ENCODE measurements at regions not wholly inside any gene's neighbourhood (a gene's known extent, or its start where the extent isn't known, plus 50 kb on each side); places are given as distances from the start of the nearest gene placed in this dataset.

GRCh38 chr5:40066616-40067015 is 613.1 kb upstream of the PTGER4 start:
- no peak overlapping the region for H3K4me3 ChIP-seq
- no peak for DNase-seq
- TF ChIP-seq POLR2AphosphoS5 (IDR thresholded peaks at IDR 0.05) (no peak), EP300 (IDR thresholded peaks at IDR 0.05) (no peak), CTCF (IDR thresholded peaks at IDR 0.05) (no peak), POLR2A (IDR thresholded peaks at IDR 0.05) (no peak)
- intact Hi-C loops (cut with DNase I): no loop called here
- H3K4me1 ChIP-seq: no peaks in the 10 kb centered on the region
- H3K9me3 ChIP-seq: no peaks in the 10 kb centered on the region
- no peaks in the 10 kb centered on the region for H3K36me3 ChIP-seq
- H3K27me3 ChIP-seq: no peaks in the 10 kb centered on the region
- H3K27ac ChIP-seq: no peak overlapping the region
- 96 to 98% methylated on average over 22 of the region's 22 CpGs for WGBS, 2 donors

- TF ChIP-seq CTCF (IDR thresholded peaks at IDR 0.05) (no peak), POLR2A (IDR thresholded peaks at IDR 0.05) (no peak), EP300 (IDR thresholded peaks at IDR 0.05) (no peak), POLR2AphosphoS5 (IDR thresholded peaks at IDR 0.05) (no peak)
- Histone ChIP-seq H3K27ac (peak overlapping the region in 1 of 4 donors; percentile 66), H3K4me3 (no peak overlapping the region), H3K9me3 (no peaks in the 10 kb centered on the region), H3K4me1 (peaks cover 0 to 45% (median 37%) of the 10 kb centered on the region in 4 donors), H3K27me3 (no peaks in the 10 kb centered on the region), H3K36me3 (no peaks in the 10 kb centered on the region)
- 15 to 61% methylated on average over 4 of the region's 4 CpGs for WGBS, 2 donors
- no peak for DNase-seq
- intact Hi-C loops (cut with DNase I): loop anchor here (5.0 kb wide), 1 partner anchor 56 kb away; no protein-coding TSS in a partner anchor
Measured at GRCh38 chr5:40052808-40053207, 626.9 kb upstream of the PTGER4 start.

DNA sequence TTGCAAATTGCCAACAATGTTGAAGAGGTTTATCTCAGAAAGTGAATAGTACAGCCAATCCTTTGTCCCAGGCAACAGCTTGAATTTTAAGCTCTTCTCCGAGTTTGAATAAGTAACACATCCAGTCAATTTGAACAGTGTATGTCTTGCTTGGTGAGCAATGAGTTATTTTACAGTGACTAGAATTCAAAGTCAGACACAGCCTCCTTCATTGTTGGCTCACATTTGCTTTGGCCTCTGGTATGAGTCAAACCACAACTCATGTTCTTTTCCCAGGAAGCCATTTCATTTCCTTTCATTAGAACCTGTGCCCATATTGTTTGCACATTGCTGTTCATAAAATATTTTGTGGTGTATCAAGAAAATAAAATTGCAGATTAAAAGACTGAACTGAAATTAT is 622.0 kb upstream of the DAB2 start:
- Histone ChIP-seq H3K9me3 (no peaks in the 10 kb centered on the region), H3K27ac (peak overlapping the region in 3 of 4 donors; percentile 15 to 22 (median 17)), H3K4me1 (peaks cover 0 to 8% (median 2%) of the 10 kb centered on the region in 4 donors), H3K36me3 (no peaks in the 10 kb centered on the region), H3K27me3 (no peaks in the 10 kb centered on the region), H3K4me3 (no peak overlapping the region)
- WGBS, 2 donors: 33 to 67% methylated on average over 1 of the region's 1 CpG
- DNase-seq: no peak
- no peak for TF ChIP-seq CTCF (IDR thresholded peaks at IDR 0.05)
- TF ChIP-seq POLR2A (IDR thresholded peaks at IDR 0.05): no peak
- TF ChIP-seq POLR2AphosphoS5 (IDR thresholded peaks at IDR 0.05): no peak
- TF ChIP-seq EP300 (IDR thresholded peaks at IDR 0.05): no peak
- intact Hi-C loops (cut with DNase I): no loop called here

GRCh38 chr5:40045429-40045828 is 620.6 kb upstream of the DAB2 start:
- H3K4me3 ChIP-seq: no peak overlapping the region
- WGBS, 2 donors: 67 to 87% methylated on average over 3 of the region's 3 CpGs
- peaks cover 0 to 8% (median 0%) of the 10 kb centered on the region in 4 donors for H3K4me1 ChIP-seq
- H3K36me3 ChIP-seq: no peaks in the 10 kb centered on the region
- H3K27me3 ChIP-seq: no peaks in the 10 kb centered on the region
- TF ChIP-seq EP300 (IDR thresholded peaks at IDR 0.05) (no peak), CTCF (IDR thresholded peaks at IDR 0.05) (no peak), POLR2A (IDR thresholded peaks at IDR 0.05) (no peak), POLR2AphosphoS5 (IDR thresholded peaks at IDR 0.05) (no peak)
- no peaks in the 10 kb centered on the region for H3K9me3 ChIP-seq
- DNase-seq: no peak
- intact Hi-C loops (cut with DNase I): no loop called here
- no peak overlapping the region for H3K27ac ChIP-seq

GRCh38 chr5:40043916-40044315 is 619.1 kb upstream of the DAB2 start:
- Histone ChIP-seq H3K27me3 (no peaks in the 10 kb centered on the region), H3K9me3 (no peaks in the 10 kb centered on the region), H3K4me3 (no peak overlapping the region), H3K4me1 (peaks cover 0 to 8% (median 0%) of the 10 kb centered on the region in 4 donors), H3K27ac (no peak overlapping the region), H3K36me3 (no peaks in the 10 kb centered on the region)
- 34 to 79% methylated on average over 8 of the region's 8 CpGs for WGBS, 2 donors
- intact Hi-C loops (cut with DNase I): no loop called here
- DNase-seq: no peak
- TF ChIP-seq POLR2AphosphoS5 (IDR thresholded peaks at IDR 0.05): no peak
- no peak for TF ChIP-seq CTCF (IDR thresholded peaks at IDR 0.05)
- TF ChIP-seq EP300 (IDR thresholded peaks at IDR 0.05): no peak
- TF ChIP-seq POLR2A (IDR thresholded peaks at IDR 0.05): no peak
